ENCODE measurements at regions not wholly inside any gene's neighbourhood (a gene's known extent, or its start where the extent isn't known, plus 50 kb on each side); places are given as distances from the start of the nearest gene placed in this dataset.
"Not testable (repeated sequence)": the region's sequence is repeated elsewhere in the genome, so short reads cannot be mapped to it uniquely, and the experiment has no call there.

DNA sequence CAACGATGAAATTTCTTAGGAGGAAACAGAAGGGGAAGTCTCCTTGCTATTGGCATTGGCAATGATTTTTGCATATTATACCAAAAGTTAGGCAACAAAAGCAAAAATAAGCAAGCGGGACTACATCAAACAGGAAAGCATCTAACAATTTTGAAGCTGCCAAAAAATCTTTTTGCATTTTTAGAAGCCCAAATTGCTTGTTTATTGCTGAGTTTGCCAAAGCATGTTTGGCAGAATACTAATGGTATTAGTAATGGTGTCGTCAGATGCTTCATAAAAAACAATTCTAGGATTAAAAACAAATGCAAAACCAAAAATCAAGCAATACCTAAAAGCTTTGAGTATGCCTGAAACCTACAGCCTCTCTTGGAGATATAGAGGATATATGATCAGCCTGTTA, 80.0 kb downstream of the GALR1 start:
- DNase-seq, result no peak

DNA sequence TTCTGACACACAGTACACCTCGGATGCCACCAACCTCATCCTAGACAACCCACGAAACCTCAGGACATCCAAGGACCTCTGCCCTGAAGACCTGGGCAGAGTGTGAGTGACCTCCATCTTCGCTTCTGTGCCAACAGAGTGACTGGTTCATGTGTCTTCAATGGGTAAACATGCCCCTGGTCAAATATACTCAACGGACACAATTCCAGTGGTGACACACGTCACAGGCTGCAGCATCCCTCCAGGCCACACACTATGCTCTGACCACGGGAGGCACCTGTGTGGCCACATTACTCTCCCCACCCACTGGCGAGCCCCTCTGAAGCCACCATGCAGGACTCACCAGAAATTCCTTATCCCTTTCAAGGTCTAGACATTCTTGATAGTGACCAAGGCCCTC, 85.2 kb downstream of the GALR1 start:
- no peak for DNase-seq

- DNase-seq, result no peak
Measured at GRCh38 chr18:77337604-77338003, 88.0 kb downstream of the GALR1 start.

DNA sequence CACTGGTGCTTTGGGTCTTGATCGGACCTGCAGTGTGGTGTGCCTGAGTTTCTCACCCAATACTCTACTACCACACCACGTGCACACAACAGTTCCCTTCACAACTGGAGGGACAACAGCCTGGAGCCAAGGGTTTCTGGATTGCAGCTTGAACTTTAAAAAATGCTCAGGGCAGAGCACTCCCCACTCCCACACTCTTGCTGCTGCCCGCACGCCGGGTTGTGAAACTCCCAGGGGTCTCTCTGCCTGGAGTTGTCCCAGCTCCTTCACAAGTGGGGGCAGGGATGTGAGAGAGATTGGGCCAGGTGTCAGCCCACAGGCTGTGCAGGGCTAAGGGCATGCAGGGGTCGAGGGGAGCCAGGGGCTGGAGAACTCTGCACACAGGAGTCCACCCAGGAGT, 89.4 kb downstream of the GALR1 start:
- DNase-seq, result no peak

DNA sequence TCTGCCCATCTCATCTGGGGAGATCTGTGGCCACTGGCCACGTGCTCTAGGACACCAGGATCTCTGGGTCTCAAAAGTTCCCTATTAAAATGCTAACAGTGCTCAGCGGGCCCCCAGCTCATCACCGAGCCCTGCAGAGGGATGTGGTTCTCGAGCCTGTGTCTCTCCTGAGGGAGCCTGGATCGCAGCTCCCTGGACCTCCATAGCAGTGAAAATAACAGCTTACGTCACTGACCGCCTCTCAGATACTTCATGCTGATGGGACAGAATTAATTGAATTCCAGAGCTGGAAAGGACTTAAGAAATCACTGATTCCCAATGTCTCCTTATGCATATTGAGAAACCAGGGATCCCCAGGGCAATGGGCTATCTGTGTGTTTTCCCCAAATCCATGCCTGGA, 90.0 kb downstream of the GALR1 start:
- DNase-seq, result no peak

DNA sequence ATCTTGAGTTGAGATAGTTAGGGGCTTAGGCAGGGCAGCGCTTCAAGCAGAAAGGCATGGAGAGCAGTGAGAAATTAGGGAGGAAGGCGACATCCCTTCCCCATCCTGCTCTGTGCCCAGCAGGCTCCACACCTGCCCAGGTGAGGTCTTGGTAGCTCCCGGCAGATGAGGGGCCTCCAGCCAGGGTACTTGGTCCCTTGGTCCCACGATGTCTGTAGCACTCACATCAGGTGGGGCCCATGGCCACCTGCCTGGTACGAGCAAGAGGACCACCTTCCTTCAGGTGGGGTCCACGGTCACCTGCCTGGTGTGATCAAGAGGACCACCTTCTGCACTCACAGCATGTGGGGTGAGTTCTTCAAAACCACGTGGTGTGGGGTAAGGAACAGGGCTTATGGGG, 91.2 kb downstream of the GALR1 start:
- no peak for DNase-seq

GRCh38 chr18:77341527-77342325, 92.1 kb downstream of the GALR1 start:
- no peak for DNase-seq

DNA sequence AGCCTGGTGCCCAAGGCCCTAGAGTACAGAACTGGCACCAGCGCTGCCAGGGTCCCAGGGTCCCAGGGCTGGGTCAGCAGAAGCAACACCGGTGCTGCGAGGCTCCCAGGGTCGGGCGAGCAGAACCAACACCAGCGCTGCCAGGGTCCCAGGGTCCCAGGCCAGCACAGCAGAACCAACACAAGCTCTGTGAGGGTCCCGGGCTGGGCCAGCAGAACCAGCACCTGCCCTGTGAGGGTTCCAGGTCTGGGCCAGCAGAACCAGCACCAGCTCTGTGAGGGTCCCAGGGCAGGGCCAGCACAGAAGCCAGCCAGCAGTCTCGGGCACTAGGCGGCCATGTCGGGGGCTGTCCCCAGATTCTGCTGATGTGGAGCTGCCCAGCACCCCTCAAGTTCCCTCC, 93.1 kb downstream of the GALR1 start:
- DNase-seq, result no peak

DNA sequence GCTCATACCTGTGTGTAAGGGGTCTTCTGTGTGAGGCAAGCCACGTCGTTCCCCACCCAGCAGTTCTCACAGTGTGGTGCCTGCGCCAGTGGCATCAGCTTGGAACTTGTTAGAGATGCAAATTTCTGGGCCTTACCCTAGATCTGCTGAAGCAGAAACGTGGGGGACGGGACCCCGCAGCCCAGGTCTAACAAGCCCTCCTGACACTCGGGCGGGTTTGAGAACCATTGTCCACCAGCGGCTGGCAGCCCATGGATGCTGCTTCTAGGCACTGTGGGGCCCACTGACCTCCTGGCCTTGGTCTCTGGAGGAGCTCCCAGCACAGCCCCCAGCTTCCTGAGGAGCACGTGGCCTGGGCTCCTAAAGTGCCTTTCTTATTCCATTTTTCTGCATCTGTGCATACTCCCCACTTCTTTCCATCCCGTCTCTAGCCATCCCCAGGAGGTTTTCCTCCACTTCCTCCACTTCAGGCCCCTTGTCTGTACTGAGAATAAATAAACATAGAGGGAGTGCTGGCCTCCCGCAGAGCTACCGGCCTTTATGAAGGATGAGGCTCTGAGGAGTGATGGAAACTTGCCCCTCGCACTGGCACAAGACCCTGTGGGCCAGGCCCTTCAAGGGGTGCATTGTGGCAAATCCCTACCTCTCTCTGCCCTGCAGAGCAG, 94.3 kb downstream of the GALR1 start:
- no peak for DNase-seq

GRCh38 chr18:77344786-77345500, 95.3 kb downstream of the GALR1 start:
- no peak for DNase-seq

DNA sequence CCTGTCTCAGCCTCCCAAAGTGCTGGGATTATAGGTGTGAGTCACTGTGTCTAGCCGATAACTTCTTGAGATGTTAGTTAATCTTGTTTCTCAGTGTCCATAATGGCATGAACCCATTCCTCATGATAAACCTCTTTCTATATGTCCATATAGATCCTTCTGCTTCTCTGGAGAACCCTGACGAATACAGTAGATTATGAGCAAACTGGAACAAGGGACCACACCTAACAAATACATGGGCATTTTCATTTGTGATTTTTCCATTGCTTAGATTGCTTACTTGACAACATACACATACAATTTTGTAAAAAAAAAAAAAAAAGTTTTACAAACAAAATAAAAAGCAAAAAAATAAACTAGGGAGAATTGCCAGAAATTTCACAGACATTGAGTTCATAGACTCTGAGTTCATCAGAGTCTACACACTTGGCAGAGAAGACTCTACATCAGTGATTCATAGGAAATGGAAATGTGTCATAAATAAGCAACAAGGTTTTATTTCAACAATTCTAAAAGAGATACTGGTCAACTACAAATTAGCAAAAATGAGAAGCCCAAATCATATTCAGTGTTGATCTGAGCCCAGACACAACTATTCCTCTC, 96.7 kb downstream of the GALR1 start:
- DNase-seq, result no peak

GRCh38 chr18:77353349-77353748, 103.7 kb downstream of the GALR1 start:
- not testable (repeated sequence) for DNase-seq

- no peak for DNase-seq
Measured at GRCh38 chr18:77359561-77360314, 110.1 kb downstream of the GALR1 start.

GRCh38 chr18:77360315-77361190, 110.9 kb downstream of the GALR1 start:
- DNase-seq, result no peak

- DNase-seq, result no peak
Measured at GRCh38 chr18:77361382-77361781, 111.7 kb downstream of the GALR1 start.

DNA sequence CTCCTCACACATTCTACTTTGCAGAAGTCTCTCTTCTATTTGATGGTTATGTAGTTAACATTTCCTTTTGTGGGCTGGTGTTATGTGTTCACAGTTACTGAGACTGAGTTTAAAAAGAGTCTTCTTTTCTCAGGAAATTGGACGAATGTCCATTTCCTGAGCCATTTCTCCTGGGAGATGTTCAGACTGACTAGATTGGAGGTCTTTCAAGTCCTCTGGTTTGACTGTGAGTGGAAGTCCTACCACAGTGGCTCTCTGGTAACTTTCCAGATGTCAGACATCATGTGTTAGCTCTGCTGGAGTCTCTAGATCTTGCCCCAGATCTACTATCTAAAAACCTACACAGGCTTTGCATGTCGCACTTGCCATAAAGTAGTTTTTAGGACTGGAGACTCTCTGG, 116.0 kb downstream of the GALR1 start:
- DNase-seq, result no peak

DNA sequence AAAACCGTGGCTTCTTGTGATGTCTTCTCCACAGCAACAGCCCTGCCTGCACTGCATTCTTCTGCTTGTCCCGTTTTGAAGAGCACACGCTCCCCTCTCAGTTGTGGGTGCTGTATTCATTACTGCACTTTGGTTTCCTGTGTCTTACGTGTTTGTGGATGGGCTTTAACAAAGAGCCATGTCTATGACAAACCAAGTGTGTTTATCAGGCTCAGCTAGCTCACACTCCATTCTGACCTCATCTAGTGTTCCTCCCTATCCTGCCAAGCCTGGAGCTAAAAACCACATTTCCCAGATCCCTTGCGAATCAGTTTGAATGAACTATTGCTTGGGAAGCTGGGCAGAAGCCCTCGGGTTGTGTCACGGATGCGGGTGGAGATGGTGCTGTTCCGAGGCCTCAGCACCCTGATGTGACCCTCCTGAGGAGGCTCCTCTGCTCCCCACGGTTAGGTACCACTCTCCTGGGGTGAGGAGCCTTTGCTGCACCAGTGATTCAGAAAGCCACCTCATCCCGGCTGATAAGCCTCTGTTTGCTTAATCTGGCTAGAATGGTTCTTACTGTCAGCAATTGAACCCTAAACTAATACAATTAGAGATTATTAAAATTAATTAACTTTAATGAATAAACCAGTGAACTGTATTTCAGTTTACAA, 116.5 kb downstream of the GALR1 start:
- DNase-seq, result no peak

GRCh38 chr18:77366720-77367641, 117.3 kb downstream of the GALR1 start:
- peak in 43 of 56 donors; percentile 11 to 77 (median 45) for DNase-seq

GRCh38 chr18:77369644-77370043, 120.0 kb downstream of the GALR1 start:
- DNase-seq, result no peak
